Common myeloid progenitor, CD34-positive (primary cell): ENCODE measurements at regions not wholly inside any gene's neighbourhood (a gene's known extent, or its start where the extent isn't known, plus 50 kb on each side); places are given as distances from the start of the nearest gene placed in this dataset.

Source experiments
- CTCF ChIA-PET: fragments of 350-600 bp; sonication (Branson Sonifier 250); formaldehyde crosslinking; loops from one replicate; lab custom pipeline; 2021; ENCODE audit warnings: antibody characterized with exemption; lab: Charles Lee
- POLR2A ChIA-PET: fragments of 350-600 bp; sonication (Branson Sonifier 250); formaldehyde crosslinking; loops from one replicate; lab custom pipeline; 2021; ENCODE audit warnings: antibody characterized with exemption; lab: Charles Lee
- DNase-seq, 3 donors: peaks; one replicate each; pipeline versions ENCODE4 v3.0.0 to v3.0.0-alpha.2; 2013
- H3K27ac ChIP-seq, 2 experiments: 1 replicate in 1 of 2; 2 replicates in 1 of 2; pipeline ENCODE4 v1.7.0; 2013; ENCODE audit warnings: inconsistent platforms in 2 of 2, low read length in 2 of 2, mild to moderate bottlenecking in 2 of 2, low read depth in 1 of 2, moderate library complexity in 1 of 2; ENCODE audit not compliant: severe bottlenecking in 2 of 2, insufficient read depth in 1 of 2, poor library complexity in 1 of 2
- H3K27me3 ChIP-seq, 5 experiments: replicated peaks in 2 of 5; 1 replicate in 3 of 5; 2 replicates in 2 of 5; pipeline versions ENCODE4 v1.6.1 to v1.7.0; 2013; ENCODE audit warnings: low read length in 4 of 5, mild to moderate bottlenecking in 2 of 5, moderate library complexity in 2 of 5, inconsistent platforms in 1 of 5; ENCODE audit not compliant: insufficient read depth in 5 of 5, control insufficient read depth in 4 of 5
- H3K36me3 ChIP-seq, 4 experiments: 1 replicate in 2 of 4; 2 replicates in 2 of 4; pipeline versions ENCODE4 v1.6.1 to v1.7.0; 2013; ENCODE audit warnings: low read length in 3 of 4, control low read depth in 1 of 4, mild to moderate bottlenecking in 1 of 4; ENCODE audit not compliant: control insufficient read depth in 4 of 4, insufficient read depth in 4 of 4
- H3K4me1 ChIP-seq, 4 experiments: 1 replicate in 3 of 4; 2 replicates in 1 of 4; pipeline versions ENCODE4 v1.6.1 to v1.7.1; 2013; ENCODE audit warnings: low read length in 3 of 4, mild to moderate bottlenecking in 3 of 4, control low read depth in 1 of 4, inconsistent platforms in 1 of 4, moderate library complexity in 1 of 4; ENCODE audit not compliant: control insufficient read depth in 4 of 4, insufficient read depth in 4 of 4; ENCODE audit errors: control extremely low read depth in 1 of 4
- H3K4me3 ChIP-seq, 7 experiments: 1 replicate in 4 of 7; 2 replicates in 3 of 7; pipeline versions ENCODE4 v1.5.1 to v1.7.0; 2013; ENCODE audit warnings: mild to moderate bottlenecking in 7 of 7, low read length in 6 of 7, moderate library complexity in 6 of 7, inconsistent platforms in 2 of 7, low read depth in 2 of 7, control low read depth in 1 of 7; ENCODE audit not compliant: insufficient read depth in 4 of 7, control insufficient read depth in 1 of 7; ENCODE audit errors: extremely low read depth in 1 of 7
- H3K9me3 ChIP-seq, 5 experiments: 1 replicate in 4 of 5; 2 replicates in 1 of 5; pipeline versions ENCODE4 v1.6.1 to v1.7.1; 2013; ENCODE audit warnings: low read length in 4 of 5, mild to moderate bottlenecking in 2 of 5, inconsistent platforms in 1 of 5, low read depth in 1 of 5, moderate library complexity in 1 of 5; ENCODE audit not compliant: control insufficient read depth in 4 of 5, insufficient read depth in 2 of 5; ENCODE audit errors: control extremely low read depth in 1 of 5
- WGBS: methylation state at CpG from one replicate; pipeline ENCODE4 v1.1.5; 2013; ENCODE audit not compliant: insufficient coverage; 5-methylcytosine and 5-hydroxymethylcytosine counted together

- Histone ChIP-seq H3K27me3 (no peaks in the 10 kb centered on the region), H3K4me1 (no peaks in the 10 kb centered on the region), H3K4me3 (no peak overlapping the region), H3K36me3 (no peaks in the 10 kb centered on the region), H3K9me3 (peaks cover 0 to 2% (median 0%) of the 10 kb centered on the region in 5 experiments), H3K27ac (no peak overlapping the region)
- CTCF ChIA-PET = interaction anchor here (1.0 kb wide), 1 partner anchor 15 kb away, joined by 3 read pairs; no protein-coding TSS in a partner anchor
- POLR2A ChIA-PET = no interaction called here
- DNase-seq = no peak
- WGBS = no CpG with 5 or more reads among the region's 2 CpGs
Measured at GRCh38 chr3:178369811-178370210, 166.4 kb upstream of the KCNMB2 start.

- CTCF ChIA-PET = interaction anchor here (0.6 kb wide), 1 partner anchor 294 kb away, joined by 3 read pairs; no protein-coding TSS in a partner anchor
- Histone ChIP-seq H3K4me1 (no peaks in the 10 kb centered on the region), H3K9me3 (peaks cover 0 to 2% (median 0%) of the 10 kb centered on the region in 5 experiments), H3K27ac (no peak overlapping the region), H3K36me3 (no peaks in the 10 kb centered on the region), H3K4me3 (no peak overlapping the region), H3K27me3 (no peaks in the 10 kb centered on the region)
- no peak for DNase-seq
- 90% methylated on average over 2 of the region's 5 CpGs for WGBS
- POLR2A ChIA-PET = no interaction called here
Measured at GRCh38 chr3:178370387-178370786, 165.8 kb upstream of the KCNMB2 start.

GRCh38 chr3:178381555-178381954, 154.7 kb upstream of the KCNMB2 start:
- Histone ChIP-seq H3K36me3 (no peaks in the 10 kb centered on the region), H3K4me3 (no peak overlapping the region), H3K27ac (no peak overlapping the region), H3K9me3 (no peaks in the 10 kb centered on the region), H3K27me3 (no peaks in the 10 kb centered on the region), H3K4me1 (no peaks in the 10 kb centered on the region)
- WGBS = no CpG with 5 or more reads among the region's 1 CpG
- POLR2A ChIA-PET = no interaction called here
- CTCF ChIA-PET = interaction anchor here (0.6 to 1.1 kb wide), 4 partner anchors 35 to 1508 kb away, joined by 3 to 4 read pairs (median 3); no protein-coding TSS in a partner anchor
- DNase-seq = no peak

- H3K9me3 ChIP-seq = no peaks in the 10 kb centered on the region
- ChIA-PET CTCF (interaction anchor here (0.6 to 1.1 kb wide), 4 partner anchors 36 to 1508 kb away, joined by 3 to 4 read pairs (median 3); no protein-coding TSS in a partner anchor), POLR2A (no interaction called here)
Measured at GRCh38 chr3:178381971-178382448, 154.2 kb upstream of the KCNMB2 start.

GRCh38 chr3:178382449-178383061, 153.7 kb upstream of the KCNMB2 start:
- Histone ChIP-seq H3K27me3 (no peaks in the 10 kb centered on the region), H3K27ac (no peak overlapping the region), H3K4me3 (no peak overlapping the region), H3K4me1 (no peaks in the 10 kb centered on the region), H3K36me3 (no peaks in the 10 kb centered on the region), H3K9me3 (no peaks in the 10 kb centered on the region)
- POLR2A ChIA-PET = no interaction called here
- DNase-seq = no peak
- WGBS = 100% methylated on average over 1 of the region's 1 CpG
- CTCF ChIA-PET = interaction anchor here (0.6 to 1.1 kb wide), 3 partner anchors 36 to 1509 kb away, joined by 3 to 4 read pairs (median 3); no protein-coding TSS in a partner anchor

More at GRCh38 chr3:178381971-178382448, 154.2 kb upstream of the KCNMB2 start:
- no peak overlapping the region for H3K4me3 ChIP-seq
- no CpG with 5 or more reads among the region's 1 CpG for WGBS
- DNase-seq = no peak
- H3K4me1 ChIP-seq = no peaks in the 10 kb centered on the region
- no peaks in the 10 kb centered on the region for H3K36me3 ChIP-seq
- H3K27me3 ChIP-seq = no peaks in the 10 kb centered on the region
- no peak overlapping the region for H3K27ac ChIP-seq

GRCh38 chr3:178384321-178385230, 151.7 kb upstream of the KCNMB2 start:
- no peaks in the 10 kb centered on the region for H3K27me3 ChIP-seq
- WGBS = 98% methylated on average over 6 of the region's 8 CpGs
- no peak overlapping the region for H3K27ac ChIP-seq
- H3K4me1 ChIP-seq = no peaks in the 10 kb centered on the region
- H3K9me3 ChIP-seq = no peaks in the 10 kb centered on the region
- DNase-seq = no peak
- ChIA-PET CTCF (interaction anchor here (0.6 to 2.4 kb wide), 19 partner anchors 8 to 1956 kb away, joined by 3 to 11 read pairs (median 4); no protein-coding TSS in a partner anchor), POLR2A (no interaction called here)
- H3K36me3 ChIP-seq = no peaks in the 10 kb centered on the region
- H3K4me3 ChIP-seq = no peak overlapping the region
